Omental fat pad (tissue), 3 donors: ENCODE measurements at regions not wholly inside any gene's neighbourhood (a gene's known extent, or its start where the extent isn't known, plus 50 kb on each side); places are given as distances from the start of the nearest gene placed in this dataset.
A peak's percentile ranks its signal among the peaks of the same experiment; 100 is the strongest.

ENCODE experiments used
- ATAC-seq: fragments of 150-250 bp; one replicate; pipeline ENCODE4 v1.9.1; 2016; ENCODE audit warnings: mild to moderate bottlenecking, moderate library complexity; ENCODE audit not compliant: low FRiP score
- DNase-seq: peaks from one replicate; pipeline ENCODE4 v3.0.0-alpha.2; 2019; ENCODE audit warnings: low spot score
- TF ChIP-seq, protein P1 (sequence below), 3 donors: fragments of 450-650 bp; IDR thresholded peaks; one replicate each; pipeline ENCODE4 v1.5.1; 2016 to 2017; ENCODE audit warnings: antibody characterized with exemption in 3 of 3, mild to moderate bottlenecking in 3 of 3, moderate library complexity in 2 of 3

DNA sequence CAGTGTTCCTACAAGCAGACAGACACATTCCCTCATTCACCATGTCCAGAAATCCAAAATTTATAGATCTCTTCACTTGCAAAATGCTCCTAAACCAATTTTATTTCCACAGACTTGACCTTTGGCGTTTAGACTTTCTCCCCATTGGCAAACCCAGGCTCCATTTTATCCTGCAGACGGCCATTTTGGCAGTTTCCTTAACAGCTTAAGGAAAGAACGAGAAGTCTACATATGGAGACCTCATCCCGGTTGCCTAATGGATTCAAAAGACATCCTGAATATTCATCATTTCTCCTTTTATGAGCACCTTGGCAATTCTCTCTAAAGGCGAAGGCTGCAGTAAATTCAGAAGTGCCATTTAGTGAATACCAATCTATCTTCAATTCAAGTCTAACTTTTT lies 132.9 kb downstream of the HLX start:
- TF ChIP-seq, protein P1, sequence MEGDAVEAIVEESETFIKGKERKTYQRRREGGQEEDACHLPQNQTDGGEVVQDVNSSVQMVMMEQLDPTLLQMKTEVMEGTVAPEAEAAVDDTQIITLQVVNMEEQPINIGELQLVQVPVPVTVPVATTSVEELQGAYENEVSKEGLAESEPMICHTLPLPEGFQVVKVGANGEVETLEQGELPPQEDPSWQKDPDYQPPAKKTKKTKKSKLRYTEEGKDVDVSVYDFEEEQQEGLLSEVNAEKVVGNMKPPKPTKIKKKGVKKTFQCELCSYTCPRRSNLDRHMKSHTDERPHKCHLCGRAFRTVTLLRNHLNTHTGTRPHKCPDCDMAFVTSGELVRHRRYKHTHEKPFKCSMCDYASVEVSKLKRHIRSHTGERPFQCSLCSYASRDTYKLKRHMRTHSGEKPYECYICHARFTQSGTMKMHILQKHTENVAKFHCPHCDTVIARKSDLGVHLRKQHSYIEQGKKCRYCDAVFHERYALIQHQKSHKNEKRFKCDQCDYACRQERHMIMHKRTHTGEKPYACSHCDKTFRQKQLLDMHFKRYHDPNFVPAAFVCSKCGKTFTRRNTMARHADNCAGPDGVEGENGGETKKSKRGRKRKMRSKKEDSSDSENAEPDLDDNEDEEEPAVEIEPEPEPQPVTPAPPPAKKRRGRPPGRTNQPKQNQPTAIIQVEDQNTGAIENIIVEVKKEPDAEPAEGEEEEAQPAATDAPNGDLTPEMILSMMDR (IDR thresholded peaks at IDR 0.05): no peak
- DNase-seq (no peak), ATAC-seq (no peak)

DNA sequence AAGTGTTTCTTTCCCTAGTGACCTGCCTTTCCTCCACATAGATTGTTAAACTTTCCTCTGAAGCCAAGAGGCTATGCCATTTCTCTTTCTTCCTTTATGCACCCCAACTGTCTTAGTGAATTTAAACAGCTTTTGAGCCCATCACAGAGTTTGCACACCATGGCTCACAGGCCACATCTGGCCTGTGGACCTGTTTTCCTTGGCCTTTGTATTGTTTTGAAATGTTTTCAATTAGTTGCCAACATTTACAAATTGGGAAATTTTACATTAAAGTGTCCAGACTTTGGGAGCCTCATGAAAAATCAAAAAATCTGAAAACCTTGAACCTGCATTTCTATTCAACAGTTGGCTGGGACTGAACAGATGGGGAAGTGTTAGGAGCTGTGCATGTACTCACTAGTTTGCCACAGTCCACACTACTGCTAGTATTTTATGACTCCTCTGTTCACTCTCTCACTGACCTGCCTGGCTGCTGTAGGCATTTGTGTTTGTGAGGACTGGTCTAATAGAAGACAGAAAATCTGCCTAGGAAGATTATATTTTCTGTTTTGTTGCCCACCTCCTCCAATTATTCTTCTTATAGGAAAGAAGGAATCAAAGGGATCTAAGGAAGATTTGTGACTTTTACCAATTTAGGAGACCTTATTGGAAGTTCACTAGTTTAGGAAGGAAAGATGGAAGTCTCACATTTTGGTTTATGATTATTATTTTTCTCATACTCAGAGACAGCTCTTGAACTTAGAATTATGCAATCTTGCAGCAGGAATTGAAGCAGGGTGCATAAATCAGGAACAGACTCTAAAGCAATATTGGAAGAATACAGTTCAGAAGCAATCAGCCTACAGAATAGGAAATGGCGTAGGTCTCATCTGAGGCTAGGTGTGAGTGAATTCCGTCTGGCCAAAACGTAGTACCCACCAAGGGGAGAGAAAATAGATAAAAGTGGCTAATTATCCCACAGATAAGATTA lies 134.7 kb downstream of the HLX start:
- TF ChIP-seq, protein P1 (IDR thresholded peaks at IDR 0.05): no peak
- DNase-seq: no peak
- no peak for ATAC-seq

DNA sequence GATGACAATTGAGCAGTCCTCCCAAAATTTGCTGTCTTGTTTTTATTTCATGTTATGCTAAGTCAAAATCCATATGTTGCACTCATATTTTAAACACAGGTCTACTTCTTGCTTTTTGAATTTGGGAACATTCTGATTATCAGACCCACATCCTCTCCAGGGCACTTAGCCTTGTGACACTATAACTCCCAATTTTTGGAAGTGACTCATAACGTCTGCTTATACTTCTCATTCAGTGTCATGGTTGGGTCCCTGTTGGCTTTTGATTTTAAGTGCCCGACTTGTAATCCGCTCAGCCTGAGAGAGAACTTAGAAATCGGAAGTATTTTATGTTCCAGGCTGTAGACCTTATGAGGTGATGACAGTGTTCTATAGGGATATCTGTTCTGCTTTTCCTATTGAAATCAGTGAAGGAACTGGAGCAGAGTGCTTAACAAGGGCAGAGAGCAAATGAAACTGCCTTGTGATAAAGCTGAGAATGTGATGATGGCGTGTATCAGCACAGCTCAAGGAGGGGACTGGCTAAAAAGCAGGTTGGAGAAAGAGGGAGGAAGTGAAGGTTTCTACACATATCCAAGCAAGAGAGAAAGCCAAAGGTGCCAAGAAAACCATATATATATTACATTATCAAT lies 136.0 kb downstream of the HLX start:
- no peak for ATAC-seq
- TF ChIP-seq, protein P1 (IDR thresholded peaks at IDR 0.05): no peak
- no peak for DNase-seq

DNA sequence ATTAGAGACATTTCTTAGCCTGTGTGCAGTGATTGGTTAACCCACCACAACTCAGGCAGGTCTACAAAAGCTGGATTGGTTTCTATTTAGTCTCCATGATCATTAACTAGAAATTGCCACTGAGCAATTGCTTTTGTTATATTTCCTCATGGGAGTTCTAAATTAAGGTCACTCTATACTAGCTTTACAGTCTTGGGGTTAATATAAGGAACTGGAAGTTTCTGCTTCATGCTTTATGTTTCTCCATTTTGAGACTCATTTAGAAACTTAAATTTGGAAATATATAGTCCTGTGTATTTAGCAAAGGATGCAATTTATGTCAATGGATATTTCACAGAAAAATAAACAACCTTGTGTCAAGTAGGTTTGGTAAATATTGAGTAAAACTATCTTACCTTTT lies 137.5 kb downstream of the HLX start:
- no peak for ATAC-seq
- no peak for DNase-seq
- TF ChIP-seq, protein P1 (IDR thresholded peaks at IDR 0.05): no peak

DNA sequence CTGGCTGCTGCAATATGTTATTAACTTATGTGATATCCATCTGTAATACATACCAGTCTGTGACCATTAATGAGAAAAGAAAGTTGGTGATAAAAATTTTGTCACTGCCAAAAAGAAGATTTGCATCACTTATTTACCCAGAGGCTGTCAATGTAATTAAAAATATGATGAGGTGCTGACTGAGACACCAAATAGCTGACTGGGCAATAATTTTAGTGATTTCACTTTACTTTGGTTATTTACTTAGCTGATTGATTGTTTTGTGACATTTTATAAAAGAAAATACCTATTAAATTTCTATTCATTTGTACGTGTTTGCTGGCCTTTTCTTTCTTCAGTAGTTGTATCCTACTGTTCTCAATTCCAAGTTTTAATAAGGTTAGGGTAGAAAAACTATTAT lies 139.2 kb downstream of the HLX start:
- ATAC-seq (no peak), DNase-seq (no peak)
- TF ChIP-seq, protein P1 (IDR thresholded peaks at IDR 0.05): no peak

DNA sequence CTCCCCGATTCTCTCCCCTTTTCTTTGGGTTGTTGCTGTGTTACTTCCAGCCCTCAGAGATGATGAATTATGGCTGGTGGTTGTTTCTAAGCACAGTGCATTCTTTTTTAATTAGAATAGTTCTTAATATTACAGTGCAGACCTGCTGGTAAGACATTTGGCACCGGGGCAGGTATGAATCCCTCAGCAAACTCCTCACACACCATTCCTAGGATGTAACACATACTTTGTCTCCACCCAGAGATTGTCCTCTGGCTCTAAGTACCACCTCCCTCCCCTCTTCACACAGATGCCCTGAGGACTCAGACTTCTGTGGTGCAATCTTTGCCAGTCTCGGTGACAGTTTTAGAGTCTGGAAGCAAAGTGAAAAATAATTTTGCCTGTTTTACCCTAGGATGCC lies 143.1 kb downstream of the HLX start:
- ATAC-seq (peak; percentile 58), DNase-seq (no peak)
- TF ChIP-seq, protein P1 (IDR thresholded peaks at IDR 0.05): no peak
